WERI-Rb-1 (cell line): ENCODE measurements at regions not wholly inside any gene's neighbourhood (a gene's known extent, or its start where the extent isn't known, plus 50 kb on each side); places are given as distances from the start of the nearest gene placed in this dataset.

Source experiments
- DNase-seq: peaks from one replicate; pipeline ENCODE4 v3.0.0-alpha.2; 2020
- H3K27ac ChIP-seq: fragments of 250-450 bp; sonication (Bioruptor Pico); 2 replicates; pipeline ENCODE4 v1.5.1; 2020; ENCODE audit warnings: mild to moderate bottlenecking, moderate library complexity
- H3K27me3 ChIP-seq: fragments of 250-450 bp; sonication (Bioruptor Pico); 2 replicates; pipeline ENCODE4 v1.5.1; 2021; ENCODE audit warnings: mild to moderate bottlenecking, low read depth, moderate library complexity; ENCODE audit not compliant: insufficient read depth, severe bottlenecking
- H3K36me3 ChIP-seq: fragments of 250-450 bp; sonication (Bioruptor Pico); 2 replicates; pipeline ENCODE4 v1.5.1; 2020; ENCODE audit warnings: mild to moderate bottlenecking, moderate library complexity
- H3K4me3 ChIP-seq: 2 replicates; pipeline ENCODE4 v1.5.1; 2011; ENCODE audit warnings: low read depth, mild to moderate bottlenecking, control low read depth, low read length
- H3K9me3 ChIP-seq: fragments of 250-450 bp; sonication (Bioruptor Pico); 2 replicates; pipeline ENCODE4 v1.5.1; 2021; ENCODE audit warnings: mild to moderate bottlenecking, moderate library complexity; ENCODE audit not compliant: severe bottlenecking
- CTCF ChIP-seq: IDR thresholded peaks from 2 replicates; pipeline ENCODE4 v1.5.1; 2011; ENCODE audit warnings: low read depth, mild to moderate bottlenecking, control low read depth, inconsistent platforms, low read length

- Histone ChIP-seq H3K36me3 (no peaks in the 10 kb centered on the region), H3K27me3 (no peaks in the 10 kb centered on the region), H3K27ac (no peak overlapping the region), H3K9me3 (peaks cover 2% of the 10 kb centered on the region), H3K4me3 (no peak overlapping the region)
- no peak for DNase-seq
- no peak for TF ChIP-seq CTCF
Observed at GRCh38 chr12:30415777-30416176, 279.9 kb downstream of the IPO8 start.

GRCh38 chr12:30414507-30414906 is 281.2 kb downstream of the IPO8 start:
- no peak overlapping the region for H3K4me3 ChIP-seq
- H3K9me3 ChIP-seq: peaks cover under 1% of the 10 kb centered on the region
- no peak overlapping the region for H3K27ac ChIP-seq
- TF ChIP-seq CTCF: no peak
- DNase-seq: no peak
- H3K36me3 ChIP-seq: no peaks in the 10 kb centered on the region
- no peaks in the 10 kb centered on the region for H3K27me3 ChIP-seq

- TF ChIP-seq CTCF: no peak
- Histone ChIP-seq H3K9me3 (peaks cover 3% of the 10 kb centered on the region), H3K27me3 (no peaks in the 10 kb centered on the region), H3K36me3 (no peaks in the 10 kb centered on the region), H3K4me3 (no peak overlapping the region), H3K27ac (no peak overlapping the region)
- no peak for DNase-seq
Observed at GRCh38 chr12:30400349-30400748, 295.3 kb downstream of the IPO8 start.

GRCh38 chr12:30399859-30400258 is 295.8 kb downstream of the IPO8 start:
- Histone ChIP-seq H3K27me3 (no peaks in the 10 kb centered on the region), H3K4me3 (no peak overlapping the region), H3K36me3 (no peaks in the 10 kb centered on the region), H3K9me3 (peaks cover 3% of the 10 kb centered on the region), H3K27ac (no peak overlapping the region)
- DNase-seq: no peak
- no peak for TF ChIP-seq CTCF

GRCh38 chr12:30396576-30396975 is 299.1 kb downstream of the IPO8 start:
- DNase-seq: no peak
- H3K27ac ChIP-seq: no peak overlapping the region
- H3K36me3 ChIP-seq: no peaks in the 10 kb centered on the region
- H3K9me3 ChIP-seq: peaks cover 8% of the 10 kb centered on the region
- no peaks in the 10 kb centered on the region for H3K27me3 ChIP-seq
- no peak overlapping the region for H3K4me3 ChIP-seq
- TF ChIP-seq CTCF: no peak

GRCh38 chr12:30395190-30395589 is 300.5 kb downstream of the IPO8 start:
- H3K4me3 ChIP-seq: no peak overlapping the region
- peaks cover 8% of the 10 kb centered on the region for H3K9me3 ChIP-seq
- H3K36me3 ChIP-seq: no peaks in the 10 kb centered on the region
- no peaks in the 10 kb centered on the region for H3K27me3 ChIP-seq
- DNase-seq: no peak
- no peak for TF ChIP-seq CTCF
- H3K27ac ChIP-seq: no peak overlapping the region
